ENCODE measurements at regions not wholly inside any gene's neighbourhood (a gene's known extent, or its start where the extent isn't known, plus 50 kb on each side); places are given as distances from the start of the nearest gene placed in this dataset.

DNA sequence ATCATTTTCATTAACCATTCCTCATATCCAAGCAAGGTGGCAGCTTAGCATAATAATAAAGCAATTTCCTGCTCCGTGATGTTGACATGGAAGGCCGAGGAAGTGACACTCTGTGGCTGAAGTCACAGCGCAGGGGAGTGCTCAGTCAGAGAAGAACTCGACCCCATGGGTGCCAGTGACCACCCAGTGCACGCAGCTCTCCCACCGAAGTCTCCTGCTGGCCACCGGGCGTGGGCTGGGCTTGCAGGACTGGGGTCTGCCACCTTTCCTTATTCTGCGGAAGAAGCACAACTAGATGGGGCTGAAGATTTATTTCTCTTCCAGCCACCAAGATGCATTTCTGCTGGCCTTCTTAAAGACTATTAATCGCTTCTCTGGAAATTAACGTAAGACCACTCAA lies 132.1 kb upstream of the SPACA7 start:
- Histone ChIP-seq H3K9me1 (replicated peaks; ENCODE audit: control insufficient read depth, extremely low read depth, insufficient read depth, low read length) (no peaks in the 10 kb centered on the region), H3K36me3 (ENCODE audit: control insufficient read depth in 2 of 2, extremely low read depth in 1 of 2, insufficient read depth in 2 of 2, low read length in 2 of 2) (no peaks in the 10 kb centered on the region), H3K27me3 (ENCODE audit: control insufficient read depth in 2 of 2, insufficient read depth in 2 of 2, low read length in 2 of 2) (no peaks in the 10 kb centered on the region), H2AFZ (ENCODE audit: low read depth, low read length) (no peak overlapping the region), H3K4me3 (replicated peaks in 1 of 3; ENCODE audit: insufficient read depth in 1 of 3, low read depth in 1 of 3, low read length in 3 of 3) (no peak overlapping the region), H3K9ac (replicated peaks; ENCODE audit: extremely low read depth, insufficient read depth, low read length) (no peak overlapping the region), H3K4me1 (ENCODE audit: control insufficient read depth, extremely low read depth, insufficient read depth, low read length) (no peaks in the 10 kb centered on the region), H3K9me3 (replicated peaks; ENCODE audit: control insufficient read depth, insufficient read depth, low read length) (no peaks in the 10 kb centered on the region), H3K79me2 (ENCODE audit: control insufficient read depth, insufficient read depth, low read length) (no peaks in the 10 kb centered on the region), H4K20me1 (replicated peaks; ENCODE audit: control insufficient read depth, extremely low read depth, insufficient read depth, low read length) (no peaks in the 10 kb centered on the region), H3K4me2 (ENCODE audit: insufficient read depth, low read length) (no peak overlapping the region), H3K27ac (ENCODE audit: insufficient read depth, low read depth, low read length) (no peak overlapping the region)
- POLR2A ChIA-PET: no interaction called here
- CTCF ChIA-PET: no interaction called here
- DNase-seq (ENCODE audit: low read depth, low spot score) (no peak), FAIRE-seq (no peak)
- intact Hi-C loops (cut with micrococcal nuclease) (no loop called here), dilution Hi-C loops (cut with MboI; ENCODE audit: extremely low pct_ligation_motif_present, low sequenced_read_pairs) (no loop called here)
- TF ChIP-seq MYC (IDR thresholded peaks at IDR 0.05; ENCODE audit: low read depth, low read length) (no peak), FOS (IDR thresholded peaks at IDR 0.05; ENCODE audit: borderline replicate concordance, insufficient read depth, low read length) (no peak), POLR2AphosphoS5 (IDR thresholded peaks at IDR 0.05; ENCODE audit: insufficient read depth, low read depth, low read length) (no peak), POLR2A (IDR thresholded peaks at IDR 0.05; ENCODE audit: low read depth, low read length) (no peak), JUN (IDR thresholded peaks at IDR 0.05; ENCODE audit: borderline replicate concordance, insufficient read depth, insufficient read length, low read depth) (no peak), EZH2 (IDR thresholded peaks at IDR 0.05; ENCODE audit: borderline replicate concordance, low read depth, low read length, severe bottlenecking) (no peak), GATA2 (IDR thresholded peaks at IDR 0.05; ENCODE audit: insufficient read depth, insufficient read length, low read depth, low read length) (no peak)
- TF ChIP-seq, protein P1, sequence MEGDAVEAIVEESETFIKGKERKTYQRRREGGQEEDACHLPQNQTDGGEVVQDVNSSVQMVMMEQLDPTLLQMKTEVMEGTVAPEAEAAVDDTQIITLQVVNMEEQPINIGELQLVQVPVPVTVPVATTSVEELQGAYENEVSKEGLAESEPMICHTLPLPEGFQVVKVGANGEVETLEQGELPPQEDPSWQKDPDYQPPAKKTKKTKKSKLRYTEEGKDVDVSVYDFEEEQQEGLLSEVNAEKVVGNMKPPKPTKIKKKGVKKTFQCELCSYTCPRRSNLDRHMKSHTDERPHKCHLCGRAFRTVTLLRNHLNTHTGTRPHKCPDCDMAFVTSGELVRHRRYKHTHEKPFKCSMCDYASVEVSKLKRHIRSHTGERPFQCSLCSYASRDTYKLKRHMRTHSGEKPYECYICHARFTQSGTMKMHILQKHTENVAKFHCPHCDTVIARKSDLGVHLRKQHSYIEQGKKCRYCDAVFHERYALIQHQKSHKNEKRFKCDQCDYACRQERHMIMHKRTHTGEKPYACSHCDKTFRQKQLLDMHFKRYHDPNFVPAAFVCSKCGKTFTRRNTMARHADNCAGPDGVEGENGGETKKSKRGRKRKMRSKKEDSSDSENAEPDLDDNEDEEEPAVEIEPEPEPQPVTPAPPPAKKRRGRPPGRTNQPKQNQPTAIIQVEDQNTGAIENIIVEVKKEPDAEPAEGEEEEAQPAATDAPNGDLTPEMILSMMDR (IDR thresholded peaks at IDR 0.05; ENCODE audit: extremely low read depth in 1 of 2, insufficient read depth in 1 of 2, low read depth in 1 of 2, low read length in 2 of 2): no peak
- TF ChIP-seq, protein P2, sequence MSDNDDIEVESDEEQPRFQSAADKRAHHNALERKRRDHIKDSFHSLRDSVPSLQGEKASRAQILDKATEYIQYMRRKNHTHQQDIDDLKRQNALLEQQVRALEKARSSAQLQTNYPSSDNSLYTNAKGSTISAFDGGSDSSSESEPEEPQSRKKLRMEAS (IDR thresholded peaks at IDR 0.05; ENCODE audit: insufficient read depth, insufficient read length): no peak
- BruUV-seq (replicated peaks): no TSS peak
